Liver (tissue), 7 donors: ENCODE measurements at regions not wholly inside any gene's neighbourhood (a gene's known extent, or its start where the extent isn't known, plus 50 kb on each side); places are given as distances from the start of the nearest gene placed in this dataset.
"Not testable (repeated sequence)": the region's sequence is repeated elsewhere in the genome, so short reads cannot be mapped to it uniquely, and the experiment has no call there.

ENCODE experiments used
- DNase-seq: peaks from one replicate; pipeline ENCODE4 v3.0.0-alpha.2; 2017; ENCODE audit warnings: low spot score
- H3K27ac ChIP-seq, 2 donors: one replicate each; pipeline ENCODE4 v1.7.0; 2013; ENCODE audit warnings: inconsistent platforms in 2 of 2, low read length in 2 of 2, control low read depth in 1 of 2, low read depth in 1 of 2, mild to moderate bottlenecking in 1 of 2
- H3K27me3 ChIP-seq, 4 donors: one replicate each; pipeline versions ENCODE4 v1.6.1 to v1.7.0; 2013; ENCODE audit warnings: low read length in 3 of 4, inconsistent platforms in 1 of 4, mild to moderate bottlenecking in 1 of 4, moderate library complexity in 1 of 4; ENCODE audit not compliant: control insufficient read depth in 4 of 4, insufficient read depth in 4 of 4
- H3K36me3 ChIP-seq, 4 donors: one replicate each; pipeline versions ENCODE4 v1.6.1 to v1.7.0; 2013; ENCODE audit warnings: low read length in 3 of 4, mild to moderate bottlenecking in 3 of 4, low read depth in 1 of 4, moderate library complexity in 1 of 4; ENCODE audit not compliant: control insufficient read depth in 4 of 4, insufficient read depth in 3 of 4
- H3K4me1 ChIP-seq, 4 donors: one replicate each; pipeline versions ENCODE4 v1.6.1 to v1.7.0; 2013; ENCODE audit warnings: low read length in 3 of 4, mild to moderate bottlenecking in 3 of 4, moderate library complexity in 1 of 4; ENCODE audit not compliant: control insufficient read depth in 4 of 4, insufficient read depth in 4 of 4
- H3K4me3 ChIP-seq, 3 donors: one replicate each; pipeline versions ENCODE4 v1.6.1 to v1.7.0; 2013; ENCODE audit warnings: low read length in 3 of 3, control low read depth in 1 of 3, low read depth in 1 of 3, mild to moderate bottlenecking in 1 of 3
- H3K9ac ChIP-seq, 2 donors: one replicate each; pipeline ENCODE4 v1.7.0; 2013; ENCODE audit warnings: low read length in 2 of 2, mild to moderate bottlenecking in 2 of 2, moderate library complexity in 2 of 2, control low read depth in 1 of 2, low read depth in 1 of 2
- H3K9me3 ChIP-seq, 4 donors: one replicate each; pipeline versions ENCODE4 v1.6.1 to v1.7.0; 2013; ENCODE audit warnings: low read length in 3 of 4; ENCODE audit not compliant: control insufficient read depth in 4 of 4
- EGR1 ChIP-seq, 2 donors: IDR thresholded peaks; 2 replicates each; pipeline ENCODE4 v1.6.1; 2016 to 2018; ENCODE audit warnings: antibody characterized with exemption in 2 of 2, low read depth in 2 of 2
- GABPA ChIP-seq, 2 donors: IDR thresholded peaks in 1 of 2; conservative IDR thresholded peaks in 1 of 2; 2 replicates each; pipeline ENCODE4 v1.6.1; 2016; ENCODE audit warnings: antibody characterized with exemption in 2 of 2, mild to moderate bottlenecking in 1 of 2, moderate library complexity in 1 of 2
- HNF4A ChIP-seq, 2 donors: conservative IDR thresholded peaks; 2 replicates each; pipeline ENCODE4 v1.6.1; 2016; ENCODE audit warnings: antibody characterized with exemption in 2 of 2, mild to moderate bottlenecking in 2 of 2
- MAX ChIP-seq: IDR thresholded peaks from 2 replicates; pipeline ENCODE4 v1.6.1; 2016; ENCODE audit warnings: antibody characterized with exemption
- RAD21 ChIP-seq, 2 donors: IDR thresholded peaks; 2 replicates each; pipeline ENCODE4 v1.6.1; 2016; ENCODE audit warnings: antibody characterized with exemption in 2 of 2, mild to moderate bottlenecking in 2 of 2
- REST ChIP-seq: IDR thresholded peaks from 2 replicates; pipeline ENCODE4 v1.6.1; 2016; ENCODE audit warnings: antibody characterized with exemption, mild to moderate bottlenecking
- TAF1 ChIP-seq: conservative IDR thresholded peaks from 2 replicates; pipeline ENCODE4 v1.6.1; 2016; ENCODE audit warnings: antibody characterized with exemption, mild to moderate bottlenecking
- ZBTB33 ChIP-seq: IDR thresholded peaks from 2 replicates; pipeline ENCODE4 v1.6.1; 2016; ENCODE audit warnings: antibody characterized with exemption
- WGBS: extraction: QIAGEN DNeasy Blood & Tissue Kit; methylation state at CpG from one replicate; pipeline ENCODE4 v1.1.7; 2013; 5-methylcytosine and 5-hydroxymethylcytosine counted together
- donor health status: healthy.
- donor health status: healthy.
- donor health status: healthy.
- donor health status: healthy.

GRCh38 chr10:125231813-125232475 is 71.6 kb upstream of the CTBP2 start:
- Histone ChIP-seq H3K9me3 (no peaks in the 10 kb centered on the region), H3K27ac (no peak overlapping the region), H3K36me3 (no peaks in the 10 kb centered on the region), H3K4me1 (no peaks in the 10 kb centered on the region), H3K27me3 (peaks cover 0 to 11% (median 0%) of the 10 kb centered on the region in 4 donors), H3K4me3 (no peak overlapping the region), H3K9ac (no peak overlapping the region)
- no peak for DNase-seq
- 88% methylated on average over 9 of the region's 9 CpGs for WGBS
- TF ChIP-seq REST (no peak), EGR1 (IDR thresholded peaks at IDR 0.05; ENCODE audit: low read depth in 2 of 2) (no peak)

DNA sequence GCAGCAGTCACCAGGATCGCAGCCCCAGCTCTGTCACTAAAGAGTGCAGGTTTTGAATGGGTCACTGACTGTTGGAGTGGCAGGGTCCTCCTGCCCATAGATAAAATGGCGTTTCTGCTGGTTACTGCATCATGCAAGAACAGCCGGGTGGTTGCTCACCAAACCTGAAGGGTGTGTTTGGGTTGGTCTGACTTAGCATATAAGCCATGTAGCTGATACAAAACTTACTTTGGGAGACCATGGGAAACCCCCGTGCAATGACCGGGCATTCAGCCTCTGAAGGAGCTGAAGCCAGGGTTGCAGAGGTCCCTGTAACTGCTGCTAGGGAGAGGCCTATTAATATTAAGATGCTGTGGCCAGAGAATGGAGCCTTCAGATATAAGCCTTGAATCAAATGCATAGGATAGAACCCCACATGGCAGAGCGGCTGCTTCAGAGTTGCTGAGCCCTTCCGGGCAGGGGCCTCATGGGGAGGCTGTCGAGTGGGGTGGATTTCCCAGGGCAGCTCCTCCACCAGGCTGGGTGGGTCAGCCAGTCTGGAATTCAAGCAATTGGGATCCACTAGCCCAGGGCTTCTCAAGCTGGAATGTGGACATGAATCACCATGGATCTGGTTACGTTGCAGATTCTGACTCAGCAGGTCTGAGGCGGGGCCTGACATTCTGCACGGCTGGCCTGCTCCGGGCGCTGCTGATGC is 70.9 kb upstream of the CTBP2 start:
- no peak for TF ChIP-seq EGR1 (IDR thresholded peaks at IDR 0.05; ENCODE audit: low read depth in 2 of 2)
- TF ChIP-seq HNF4A (conservative IDR thresholded peaks at IDR 0.05): no peak
- H3K4me3 ChIP-seq: no peak overlapping the region
- no peak overlapping the region for H3K9ac ChIP-seq
- no peak overlapping the region for H3K27ac ChIP-seq
- no peaks in the 10 kb centered on the region for H3K4me1 ChIP-seq
- WGBS: 88% methylated on average over 13 of the region's 13 CpGs
- no peak for DNase-seq
- no peaks in the 10 kb centered on the region for H3K36me3 ChIP-seq
- H3K27me3 ChIP-seq: peaks cover 0 to 11% (median 0%) of the 10 kb centered on the region in 4 donors
- no peaks in the 10 kb centered on the region for H3K9me3 ChIP-seq

DNA sequence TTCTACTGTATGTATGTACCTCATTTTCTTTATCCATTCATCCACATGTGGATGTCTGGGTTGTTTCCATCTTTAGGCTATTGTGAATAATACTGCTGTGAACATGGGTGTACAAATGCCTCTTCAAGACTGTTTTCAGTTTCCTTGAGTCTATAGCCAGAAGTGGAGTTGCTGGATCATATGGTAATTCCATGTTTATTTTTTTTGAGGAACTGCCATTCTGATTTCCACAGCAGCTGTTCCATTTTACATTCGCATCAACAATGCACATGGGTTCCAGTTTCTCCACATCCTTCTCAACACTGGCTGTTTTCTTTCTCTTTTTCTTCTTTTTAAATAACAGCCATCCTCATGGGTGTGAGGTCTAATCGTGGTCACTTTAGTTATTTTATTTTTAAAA is 69.9 kb upstream of the CTBP2 start:
- Histone ChIP-seq H3K4me3 (no peak overlapping the region), H3K27ac (no peak overlapping the region), H3K27me3 (peaks cover 0 to 11% (median 0%) of the 10 kb centered on the region in 4 donors), H3K4me1 (no peaks in the 10 kb centered on the region), H3K36me3 (no peaks in the 10 kb centered on the region), H3K9ac (no peak overlapping the region), H3K9me3 (no peaks in the 10 kb centered on the region)
- no peak for DNase-seq
- 73% methylated on average over 2 of the region's 2 CpGs for WGBS
- TF ChIP-seq TAF1 (no peak), EGR1 (IDR thresholded peaks at IDR 0.05; ENCODE audit: low read depth in 2 of 2) (no peak), GABPA (IDR thresholded peaks at IDR 0.05 in 1 of 2, conservative IDR thresholded peaks at IDR 0.05 in 1 of 2) (no peak), ZBTB33 (no peak), RAD21 (IDR thresholded peaks at IDR 0.05) (no peak), REST (no peak), MAX (no peak)

DNA sequence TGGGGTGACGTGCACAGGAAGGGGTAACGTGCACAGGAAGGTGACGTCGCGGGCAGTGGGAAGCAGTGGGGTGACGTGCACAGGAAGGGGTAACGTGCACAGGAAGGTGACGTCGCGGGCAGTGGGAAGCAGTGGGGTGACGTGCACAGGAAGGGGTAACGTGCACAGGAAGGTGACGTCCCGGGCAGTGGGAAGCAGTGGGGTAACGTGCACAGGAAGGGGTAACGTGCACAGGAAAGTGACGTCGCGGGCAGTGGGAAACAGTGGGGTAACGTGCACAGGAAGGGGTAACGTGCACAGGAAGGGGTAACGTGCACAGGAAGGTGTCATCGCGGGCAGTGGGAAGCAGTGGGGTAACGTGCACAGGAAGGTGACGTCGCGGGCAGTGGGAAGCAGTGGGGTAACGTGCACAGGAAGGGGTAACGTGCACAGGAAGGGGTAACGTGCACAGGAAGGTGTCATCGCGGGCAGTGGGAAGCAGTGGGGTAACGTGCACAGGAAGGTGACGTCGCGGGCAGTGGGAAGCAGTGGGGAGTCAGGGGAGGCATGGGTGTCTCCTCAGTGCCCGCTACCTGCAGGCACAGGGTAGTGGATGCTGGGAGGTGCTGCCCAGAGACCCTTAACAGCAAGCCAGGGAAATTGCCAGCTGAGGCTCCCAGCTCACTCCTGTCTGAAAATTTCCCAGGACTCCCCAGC is 68.0 kb upstream of the CTBP2 start:
- not testable (repeated sequence) for H3K9me3 ChIP-seq, H3K4me1 ChIP-seq, H3K9ac ChIP-seq, H3K4me3 ChIP-seq, H3K27ac ChIP-seq, H3K36me3 ChIP-seq, DNase-seq, H3K27me3 ChIP-seq
- 83% methylated on average over 33 of the region's 38 CpGs for WGBS
